Activated naive CD4-positive, alpha-beta T cell treated with anti-CD3 and anti-CD28 coated beads, Interleukin-2, amount 50 U/mL, for 24 hours (primary cell): ENCODE measurements at regions not wholly inside any gene's neighbourhood (a gene's known extent, or its start where the extent isn't known, plus 50 kb on each side); places are given as distances from the start of the nearest gene placed in this dataset.

ENCODE experiments used
- H3K27ac Mint-ChIP-seq: one replicate; pipeline ENCODE4 v1.8.0; 2021; ENCODE audit warnings: mild to moderate bottlenecking, mixed read lengths
- H3K27me3 Mint-ChIP-seq: one replicate; pipeline ENCODE4 v1.8.0; 2021; ENCODE audit warnings: mixed read lengths
- H3K36me3 Mint-ChIP-seq: one replicate; pipeline ENCODE4 v1.8.0; 2021; ENCODE audit warnings: mixed read lengths
- H3K4me1 Mint-ChIP-seq: one replicate; pipeline ENCODE4 v1.8.0; 2021; ENCODE audit warnings: mixed read lengths
- H3K4me3 Mint-ChIP-seq: one replicate; pipeline ENCODE4 v1.8.0; 2021; ENCODE audit warnings: mild to moderate bottlenecking, mixed read lengths
- H3K9me3 Mint-ChIP-seq: one replicate; pipeline ENCODE4 v1.8.0; 2021; ENCODE audit warnings: mixed read lengths

DNA sequence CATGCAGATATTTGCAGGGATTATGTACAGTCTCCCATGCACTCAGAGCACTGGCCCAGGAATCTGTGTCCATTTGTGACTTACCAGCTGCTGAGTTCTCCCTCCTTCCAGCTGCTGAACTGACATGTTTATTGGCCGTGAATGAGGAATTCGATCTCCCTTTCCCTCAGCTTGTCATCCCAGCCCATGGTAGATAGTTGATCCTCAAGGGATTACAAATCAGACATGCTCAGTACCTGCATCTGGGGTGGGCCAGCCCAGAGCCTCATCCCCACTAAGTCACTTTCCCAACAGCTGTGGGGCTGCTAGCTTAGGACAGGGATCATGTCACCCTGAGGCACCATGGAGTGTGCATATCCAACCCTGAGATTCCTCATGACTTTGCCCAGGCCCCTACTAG, 1284.9 kb upstream of the LRRTM1 start:
- Mint-ChIP-seq H3K4me1 (no peaks in the 10 kb centered on the region), H3K27ac (no peak overlapping the region), H3K36me3 (no peaks in the 10 kb centered on the region), H3K9me3 (peaks cover 11% of the 10 kb centered on the region), H3K27me3 (no peaks in the 10 kb centered on the region), H3K4me3 (no peak overlapping the region)

DNA sequence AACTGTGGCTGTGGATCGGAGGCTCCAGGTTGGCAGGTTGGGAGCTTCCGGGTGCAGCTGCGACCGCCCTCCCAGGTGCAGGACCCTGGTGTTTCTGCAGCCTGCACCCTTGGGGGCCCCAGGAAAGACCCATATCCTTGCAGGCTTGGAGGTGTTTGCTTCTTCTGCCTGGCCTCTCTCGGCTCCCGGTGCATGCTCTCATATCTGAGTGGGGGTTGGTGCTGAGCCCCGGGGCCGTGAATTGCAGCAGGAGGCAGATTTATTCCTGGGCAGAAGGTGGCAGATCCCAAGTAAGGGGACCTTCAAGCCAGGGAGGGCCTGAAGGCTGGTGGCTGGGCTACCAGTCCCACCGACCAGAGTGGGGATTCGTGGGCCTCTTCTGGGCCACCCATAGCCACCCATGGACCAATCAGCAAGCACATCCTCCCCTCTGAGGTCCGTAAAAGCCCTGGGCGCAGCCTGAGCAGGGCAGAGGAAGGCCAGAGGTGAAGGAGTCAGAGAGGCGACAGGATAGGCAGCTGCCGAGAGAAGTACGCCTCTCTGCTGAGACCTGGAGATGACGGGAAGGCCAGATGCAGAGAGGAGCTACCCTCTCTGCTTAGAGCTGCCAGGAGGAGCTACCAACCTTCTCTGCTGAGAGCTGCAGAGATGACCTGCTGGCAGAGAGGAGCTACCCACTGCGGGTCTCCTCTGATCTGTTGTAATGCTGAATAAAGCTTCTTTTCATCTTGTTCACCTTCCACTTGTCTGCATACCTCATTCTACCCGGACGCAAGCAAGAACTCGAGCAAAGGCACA, 1279.0 kb upstream of the LRRTM1 start:
- Mint-ChIP-seq H3K27ac (no peak overlapping the region), H3K36me3 (no peaks in the 10 kb centered on the region), H3K4me1 (no peaks in the 10 kb centered on the region), H3K4me3 (no peak overlapping the region), H3K27me3 (no peaks in the 10 kb centered on the region), H3K9me3 (peaks cover 14% of the 10 kb centered on the region)

GRCh38 chr2:81576713-81577112, 1272.2 kb upstream of the LRRTM1 start:
- H3K9me3 Mint-ChIP-seq: peaks cover 6% of the 10 kb centered on the region
- H3K4me3 Mint-ChIP-seq: no peak overlapping the region
- H3K27ac Mint-ChIP-seq: no peak overlapping the region
- H3K4me1 Mint-ChIP-seq: no peaks in the 10 kb centered on the region
- H3K36me3 Mint-ChIP-seq: no peaks in the 10 kb centered on the region
- H3K27me3 Mint-ChIP-seq: no peaks in the 10 kb centered on the region

DNA sequence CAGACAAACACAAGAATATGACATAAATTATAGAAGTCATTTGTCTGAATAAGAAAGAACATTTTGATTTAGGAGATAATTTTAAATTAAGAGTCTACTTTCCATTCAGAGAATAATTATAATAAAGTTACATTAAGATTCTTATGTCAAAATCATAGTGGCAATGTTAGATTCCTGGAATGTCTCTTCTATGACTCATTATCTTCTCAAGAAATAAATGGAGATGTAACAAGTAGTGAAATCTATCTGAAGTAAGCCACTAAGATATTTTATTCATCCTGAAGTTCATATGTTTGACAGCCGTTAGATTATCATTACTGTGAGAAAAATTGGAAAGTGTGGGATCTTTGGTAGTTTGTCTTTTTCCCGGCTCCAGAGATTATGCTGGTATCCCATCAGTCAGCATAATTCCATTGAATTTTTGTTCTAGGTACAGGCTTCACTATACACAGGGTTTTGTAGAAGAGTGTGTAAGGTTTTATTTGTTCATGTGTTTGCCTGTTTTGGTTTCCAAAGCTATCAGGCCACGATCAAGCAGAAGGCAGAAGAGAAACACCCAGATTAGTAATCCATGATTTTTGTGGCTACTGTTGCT, 1246.6 kb upstream of the LRRTM1 start:
- H3K27me3 Mint-ChIP-seq: no peaks in the 10 kb centered on the region
- H3K4me1 Mint-ChIP-seq: no peaks in the 10 kb centered on the region
- peaks cover 6% of the 10 kb centered on the region for H3K9me3 Mint-ChIP-seq
- no peak overlapping the region for H3K4me3 Mint-ChIP-seq
- H3K27ac Mint-ChIP-seq: no peak overlapping the region
- H3K36me3 Mint-ChIP-seq: no peaks in the 10 kb centered on the region

DNA sequence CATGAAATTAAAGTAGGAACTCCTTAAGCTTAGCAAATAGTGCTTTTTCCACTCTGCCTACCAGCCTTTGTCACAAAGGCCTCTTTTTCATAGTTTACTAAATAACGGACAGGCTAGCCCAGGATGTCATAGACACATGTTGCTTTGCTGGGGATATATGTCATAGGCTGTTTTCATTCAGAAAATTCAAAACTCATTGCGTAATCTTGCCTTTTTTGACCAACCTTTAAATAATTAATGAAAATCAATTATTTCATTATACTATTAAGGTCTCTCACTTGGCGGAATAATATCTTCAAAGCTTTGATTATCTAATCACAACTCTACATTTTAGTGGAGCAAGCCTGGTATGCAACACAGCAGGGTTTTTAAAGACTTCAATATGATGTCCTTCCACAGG, 1245.7 kb upstream of the LRRTM1 start:
- no peak overlapping the region for H3K4me3 Mint-ChIP-seq
- H3K36me3 Mint-ChIP-seq: no peaks in the 10 kb centered on the region
- H3K4me1 Mint-ChIP-seq: no peaks in the 10 kb centered on the region
- H3K27ac Mint-ChIP-seq: no peak overlapping the region
- no peaks in the 10 kb centered on the region for H3K27me3 Mint-ChIP-seq
- peaks cover 6% of the 10 kb centered on the region for H3K9me3 Mint-ChIP-seq

DNA sequence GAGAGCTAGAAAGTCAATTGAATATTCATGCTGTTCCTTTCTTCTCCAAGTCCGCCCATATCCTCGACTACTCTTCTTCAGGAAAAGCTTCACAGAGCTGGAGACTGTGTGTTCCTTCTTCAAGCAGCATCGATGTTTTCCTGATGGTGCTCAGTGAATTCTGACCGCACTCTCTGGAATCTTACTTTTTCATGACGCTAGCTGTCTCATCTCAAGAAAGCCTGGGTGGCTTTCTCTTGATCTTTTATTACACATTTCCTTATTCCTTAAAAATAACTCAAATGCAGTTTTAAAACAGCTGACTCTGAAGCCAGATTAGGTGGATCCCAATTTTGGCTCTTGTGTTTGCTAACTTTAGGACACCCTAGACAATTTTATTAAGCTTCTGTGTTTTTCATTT, 1245.1 kb upstream of the LRRTM1 start:
- Mint-ChIP-seq H3K27me3 (no peaks in the 10 kb centered on the region), H3K4me1 (no peaks in the 10 kb centered on the region), H3K36me3 (no peaks in the 10 kb centered on the region), H3K9me3 (peaks cover 6% of the 10 kb centered on the region), H3K27ac (no peak overlapping the region), H3K4me3 (no peak overlapping the region)

DNA sequence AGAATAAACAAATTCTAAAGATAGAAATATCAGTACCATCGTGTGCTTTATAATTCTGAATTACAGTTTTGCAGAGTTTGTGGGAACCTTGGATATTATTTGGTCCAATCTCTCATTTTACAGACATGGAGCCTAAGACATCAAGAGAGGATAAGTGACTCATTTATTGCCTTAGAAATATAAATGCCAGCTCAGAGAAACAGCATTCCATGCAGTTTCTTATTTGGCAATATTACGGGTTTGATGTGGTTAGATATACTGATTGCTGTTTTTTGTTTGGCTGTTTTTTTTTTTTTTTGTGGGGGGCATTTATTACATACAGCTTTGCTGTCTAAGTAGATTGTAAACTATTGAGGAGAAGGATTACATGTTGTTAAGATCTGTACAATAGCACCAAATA, 1241.1 kb upstream of the LRRTM1 start:
- Mint-ChIP-seq H3K4me1 (no peaks in the 10 kb centered on the region), H3K9me3 (no peaks in the 10 kb centered on the region), H3K4me3 (no peak overlapping the region), H3K27me3 (no peaks in the 10 kb centered on the region), H3K27ac (no peak overlapping the region), H3K36me3 (no peaks in the 10 kb centered on the region)

DNA sequence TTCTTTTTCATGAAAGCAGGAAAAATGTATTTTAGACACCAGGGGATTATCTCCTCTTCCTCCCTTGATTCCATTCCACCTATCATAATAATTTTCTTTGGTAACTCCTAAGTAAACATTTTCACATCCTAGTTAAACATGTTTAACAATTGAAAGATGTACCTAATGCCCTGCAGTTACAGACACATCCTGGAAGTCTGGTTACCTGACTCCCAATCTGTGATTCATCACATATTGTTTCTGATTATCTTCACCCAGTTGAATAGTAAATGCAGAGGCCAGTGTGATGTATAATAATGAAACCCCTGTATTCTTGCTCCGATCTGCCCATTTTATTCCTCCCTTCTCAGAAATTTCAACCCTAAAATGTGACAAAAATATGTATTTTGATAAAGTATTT, 1237.6 kb upstream of the LRRTM1 start:
- no peak overlapping the region for H3K27ac Mint-ChIP-seq
- no peaks in the 10 kb centered on the region for H3K4me1 Mint-ChIP-seq
- no peaks in the 10 kb centered on the region for H3K36me3 Mint-ChIP-seq
- H3K27me3 Mint-ChIP-seq: no peaks in the 10 kb centered on the region
- H3K9me3 Mint-ChIP-seq: peaks cover 5% of the 10 kb centered on the region
- no peak overlapping the region for H3K4me3 Mint-ChIP-seq

DNA sequence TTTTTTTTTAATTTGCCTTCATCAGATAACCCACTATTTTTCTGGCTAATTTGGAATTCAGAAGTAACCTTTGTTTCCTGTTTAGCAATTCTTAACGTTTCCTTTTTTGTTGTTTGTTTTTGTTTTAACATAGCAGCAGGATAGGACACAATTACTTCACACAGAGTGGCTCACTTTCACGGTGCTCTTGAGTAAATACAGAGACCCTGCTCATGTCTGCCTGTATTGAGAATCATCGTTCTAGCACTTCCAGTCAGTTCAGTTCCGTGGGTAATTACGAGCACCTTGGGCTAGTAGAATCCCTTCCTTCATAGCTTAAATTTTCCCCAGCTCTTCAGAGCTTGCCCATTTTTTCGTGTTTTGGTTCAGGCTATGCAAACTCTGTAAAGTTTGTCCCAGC, 1225.4 kb upstream of the LRRTM1 start:
- no peak overlapping the region for H3K4me3 Mint-ChIP-seq
- H3K4me1 Mint-ChIP-seq: no peaks in the 10 kb centered on the region
- H3K27ac Mint-ChIP-seq: no peak overlapping the region
- no peaks in the 10 kb centered on the region for H3K36me3 Mint-ChIP-seq
- peaks cover 3% of the 10 kb centered on the region for H3K9me3 Mint-ChIP-seq
- no peaks in the 10 kb centered on the region for H3K27me3 Mint-ChIP-seq

DNA sequence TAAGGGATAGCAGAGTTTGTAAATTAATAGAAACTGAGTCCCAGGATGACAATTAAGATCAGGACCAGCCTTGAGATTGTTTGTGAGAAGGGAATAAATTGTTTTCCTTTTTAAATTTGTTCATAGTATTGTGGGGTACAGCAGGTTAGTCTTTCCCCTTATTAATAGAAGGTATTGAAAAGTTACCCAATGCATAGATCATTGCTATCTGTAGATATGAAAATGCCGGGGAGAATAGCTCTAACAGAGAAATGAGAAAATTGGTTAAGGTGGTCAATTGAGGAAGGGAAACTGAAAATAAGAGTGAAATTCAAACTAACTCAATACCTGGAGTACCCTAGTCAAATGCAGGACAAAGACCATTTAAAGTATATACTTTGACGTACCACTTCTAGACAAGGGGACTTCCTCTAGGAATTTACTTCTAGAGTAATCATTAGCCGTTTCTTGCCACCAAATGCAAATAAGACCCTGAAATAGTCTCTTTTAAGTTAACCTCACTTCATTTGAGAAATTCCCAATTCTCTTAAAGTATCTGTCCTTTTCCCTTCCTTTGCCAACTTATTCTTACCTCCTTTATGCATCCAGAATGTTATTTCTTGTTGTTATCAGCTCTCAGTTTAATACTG, 1224.4 kb upstream of the LRRTM1 start:
- Mint-ChIP-seq H3K27ac (no peak overlapping the region), H3K4me3 (no peak overlapping the region), H3K9me3 (peaks cover 3% of the 10 kb centered on the region), H3K4me1 (no peaks in the 10 kb centered on the region), H3K27me3 (no peaks in the 10 kb centered on the region), H3K36me3 (no peaks in the 10 kb centered on the region)

DNA sequence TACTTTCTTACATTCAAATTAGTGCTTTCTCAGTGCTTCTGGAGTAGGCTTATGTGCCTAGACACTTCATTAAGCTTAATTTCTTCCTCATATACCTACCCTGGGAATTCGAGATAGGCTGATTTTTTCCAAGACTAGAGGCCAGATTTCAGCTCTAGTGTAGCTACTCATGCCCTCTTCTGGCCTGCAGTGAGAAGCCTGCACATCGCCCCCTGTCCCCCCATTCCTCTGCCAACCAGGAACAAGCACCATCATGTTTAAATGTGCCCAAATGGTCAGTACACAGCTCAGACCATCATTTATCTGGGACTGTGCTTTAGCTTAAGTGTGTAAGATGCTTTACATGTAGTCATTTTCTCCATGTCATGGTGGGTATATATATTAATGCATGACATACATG, 1218.8 kb upstream of the LRRTM1 start:
- H3K36me3 Mint-ChIP-seq: no peaks in the 10 kb centered on the region
- no peaks in the 10 kb centered on the region for H3K27me3 Mint-ChIP-seq
- no peak overlapping the region for H3K4me3 Mint-ChIP-seq
- no peak overlapping the region for H3K27ac Mint-ChIP-seq
- H3K9me3 Mint-ChIP-seq: peaks cover 3% of the 10 kb centered on the region
- no peaks in the 10 kb centered on the region for H3K4me1 Mint-ChIP-seq

- no peaks in the 10 kb centered on the region for H3K36me3 Mint-ChIP-seq
- no peaks in the 10 kb centered on the region for H3K27me3 Mint-ChIP-seq
- H3K27ac Mint-ChIP-seq: no peak overlapping the region
- H3K9me3 Mint-ChIP-seq: no peaks in the 10 kb centered on the region
- no peaks in the 10 kb centered on the region for H3K4me1 Mint-ChIP-seq
- H3K4me3 Mint-ChIP-seq: no peak overlapping the region
Measured at GRCh38 chr2:81513328-81513727, 1208.8 kb upstream of the LRRTM1 start.

- Mint-ChIP-seq H3K4me3 (no peak overlapping the region), H3K9me3 (peaks cover 2% of the 10 kb centered on the region), H3K27me3 (no peaks in the 10 kb centered on the region), H3K36me3 (no peaks in the 10 kb centered on the region), H3K4me1 (no peaks in the 10 kb centered on the region), H3K27ac (no peak overlapping the region)
Measured at GRCh38 chr2:81505586-81505985, 1201.0 kb upstream of the LRRTM1 start.

DNA sequence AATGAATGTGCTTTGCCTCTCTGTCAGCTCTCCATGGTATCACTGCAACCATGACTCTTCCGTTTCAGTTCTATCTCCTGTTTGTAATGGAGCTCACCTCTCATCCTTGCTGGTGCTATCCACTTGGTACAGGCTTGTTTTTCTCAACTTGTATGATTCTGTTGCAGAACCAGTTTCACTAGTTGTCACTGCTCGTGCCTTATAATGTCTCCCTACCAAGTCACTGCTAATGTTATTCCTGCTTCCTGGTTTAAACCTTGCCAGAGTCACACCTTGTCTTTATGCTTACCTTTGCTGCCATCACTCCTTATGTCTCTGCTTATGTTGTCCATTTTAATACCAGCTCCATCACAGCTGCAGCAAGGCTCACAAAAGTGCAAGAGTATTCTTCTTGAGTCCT, 1191.0 kb upstream of the LRRTM1 start:
- Mint-ChIP-seq H3K27me3 (no peaks in the 10 kb centered on the region), H3K9me3 (peaks cover 32% of the 10 kb centered on the region), H3K27ac (no peak overlapping the region), H3K4me3 (no peak overlapping the region), H3K4me1 (no peaks in the 10 kb centered on the region), H3K36me3 (no peaks in the 10 kb centered on the region)

DNA sequence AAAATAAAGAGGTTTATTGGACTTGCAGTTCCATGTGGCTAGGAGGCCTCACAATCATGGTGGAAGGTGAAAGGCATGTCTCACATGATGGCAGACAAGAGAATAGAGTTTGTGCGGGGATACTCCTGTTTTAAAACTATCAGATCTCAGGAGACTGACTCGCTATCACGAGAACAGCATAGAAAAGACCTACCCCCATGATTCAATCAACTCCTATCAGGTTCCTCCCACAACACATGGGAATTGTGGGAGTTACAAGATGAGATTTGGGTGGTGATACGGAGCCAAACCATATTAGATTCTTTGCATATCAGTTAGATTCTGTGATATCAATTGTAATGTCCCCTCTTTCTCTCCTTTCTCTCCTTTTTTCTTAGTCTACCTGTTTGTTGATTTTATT, 1178.7 kb upstream of the LRRTM1 start:
- peaks cover 14% of the 10 kb centered on the region for H3K9me3 Mint-ChIP-seq
- H3K27ac Mint-ChIP-seq: no peak overlapping the region
- H3K27me3 Mint-ChIP-seq: no peaks in the 10 kb centered on the region
- no peak overlapping the region for H3K4me3 Mint-ChIP-seq
- H3K36me3 Mint-ChIP-seq: no peaks in the 10 kb centered on the region
- H3K4me1 Mint-ChIP-seq: no peaks in the 10 kb centered on the region

- H3K27me3 Mint-ChIP-seq: no peaks in the 10 kb centered on the region
- H3K27ac Mint-ChIP-seq: no peak overlapping the region
- H3K9me3 Mint-ChIP-seq: peaks cover 14% of the 10 kb centered on the region
- no peak overlapping the region for H3K4me3 Mint-ChIP-seq
- no peaks in the 10 kb centered on the region for H3K36me3 Mint-ChIP-seq
- H3K4me1 Mint-ChIP-seq: no peaks in the 10 kb centered on the region
Measured at GRCh38 chr2:81481994-81482368, 1177.4 kb upstream of the LRRTM1 start.
